ENCODE measurements at regions not wholly inside any gene's neighbourhood (a gene's known extent, or its start where the extent isn't known, plus 50 kb on each side); places are given as distances from the start of the nearest gene placed in this dataset.
"Not testable (repeated sequence)": the region's sequence is repeated elsewhere in the genome, so short reads cannot be mapped to it uniquely, and the experiment has no call there.

DNA sequence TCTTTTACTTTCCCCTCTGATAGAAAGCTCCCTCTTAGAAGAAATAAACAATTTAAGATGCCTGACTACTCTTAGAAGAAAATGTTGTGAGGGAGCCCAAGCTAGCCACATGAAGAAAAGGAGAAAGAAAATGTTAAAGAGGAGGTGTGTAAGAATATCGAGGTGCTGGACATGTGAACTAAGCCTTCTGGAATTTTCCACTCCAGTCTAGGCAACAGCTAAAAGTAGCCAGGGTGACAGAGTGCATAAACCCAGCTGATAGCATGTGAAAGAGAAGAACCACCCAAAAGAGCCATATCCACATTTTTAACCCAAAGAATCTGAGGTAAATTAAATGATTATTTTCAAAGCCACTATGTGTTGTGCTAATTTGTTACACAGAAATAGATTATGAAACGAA lies 1690.6 kb upstream of the LRRTM3 start:
- Histone ChIP-seq H3K27ac (ENCODE audit: low read depth in 2 of 2, low read length in 1 of 2) (no peak overlapping the region), H3K4me1 (ENCODE audit: control insufficient read depth in 2 of 2, insufficient read depth in 2 of 2, low read length in 1 of 2) (no peaks in the 10 kb centered on the region), H3K27me3 (ENCODE audit: control insufficient read depth in 1 of 2, insufficient read depth in 2 of 2, low read length in 2 of 2) (no peaks in the 10 kb centered on the region), H3K9me3 (ENCODE audit: control insufficient read depth in 2 of 2, insufficient read depth in 1 of 2, low read depth in 1 of 2, low read length in 1 of 2) (no peaks in the 10 kb centered on the region), H3K4me3 (ENCODE audit: low read depth in 1 of 2, low read length in 2 of 2) (no peak overlapping the region), H3K36me3 (ENCODE audit: control insufficient read depth in 2 of 2, insufficient read depth in 2 of 2, low read length in 1 of 2) (no peaks in the 10 kb centered on the region)
- WGBS, 2 donors, result 53 to 63% methylated on average over 2 of the region's 2 CpGs

DNA sequence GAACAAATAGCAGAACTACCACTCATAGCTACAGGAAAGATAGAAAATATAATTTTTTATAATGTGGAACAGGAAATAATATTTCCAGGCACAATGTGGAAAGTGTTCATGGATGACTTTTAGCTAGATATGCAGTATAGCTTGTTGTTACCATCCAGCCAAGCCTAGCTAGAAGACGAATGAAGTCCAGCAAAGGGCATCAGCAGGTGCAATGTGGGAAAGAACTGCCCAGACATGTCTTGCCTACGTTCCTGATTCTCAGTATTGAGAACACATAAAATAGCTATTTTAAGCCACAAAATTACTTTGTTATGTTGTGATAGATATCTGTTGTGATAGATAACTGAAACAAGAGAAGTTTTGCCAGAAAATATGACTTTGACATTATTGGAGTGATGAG lies 1690.0 kb upstream of the LRRTM3 start:
- Histone ChIP-seq H3K4me1 (ENCODE audit: control insufficient read depth in 2 of 2, insufficient read depth in 2 of 2, low read length in 1 of 2) (no peaks in the 10 kb centered on the region), H3K9me3 (ENCODE audit: control insufficient read depth in 2 of 2, insufficient read depth in 1 of 2, low read depth in 1 of 2, low read length in 1 of 2) (no peaks in the 10 kb centered on the region), H3K4me3 (ENCODE audit: low read depth in 1 of 2, low read length in 2 of 2) (no peak overlapping the region), H3K36me3 (ENCODE audit: control insufficient read depth in 2 of 2, insufficient read depth in 2 of 2, low read length in 1 of 2) (no peaks in the 10 kb centered on the region), H3K27me3 (ENCODE audit: control insufficient read depth in 1 of 2, insufficient read depth in 2 of 2, low read length in 2 of 2) (no peaks in the 10 kb centered on the region), H3K27ac (ENCODE audit: low read depth in 2 of 2, low read length in 1 of 2) (no peak overlapping the region)
- 45 to 62% methylated on average over 2 of the region's 2 CpGs for WGBS, 2 donors

DNA sequence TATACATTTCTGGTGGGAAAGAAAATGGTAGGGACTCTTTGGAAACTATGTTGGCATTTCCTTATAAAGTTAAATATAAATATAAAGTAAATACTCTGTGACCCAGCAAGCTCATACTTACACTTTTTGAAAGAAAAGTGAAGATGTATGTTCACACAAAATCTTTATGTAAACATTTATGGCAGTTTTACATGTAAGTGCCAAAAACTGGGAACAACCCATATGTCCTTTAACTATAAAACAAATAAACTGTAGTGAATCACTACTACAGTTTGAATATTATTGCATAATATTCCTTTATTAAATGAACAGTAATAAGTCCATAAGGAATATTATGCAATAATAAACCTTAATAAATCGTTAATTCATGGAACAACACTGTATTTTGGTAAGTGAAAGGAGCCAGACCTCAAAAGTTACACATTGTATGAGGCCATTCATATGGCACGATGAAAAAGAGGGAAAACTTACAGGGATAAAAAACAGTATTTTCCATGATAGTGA lies 1660.3 kb upstream of the LRRTM3 start:
- Histone ChIP-seq H3K4me3 (ENCODE audit: low read depth in 1 of 2, low read length in 2 of 2) (no peak overlapping the region), H3K27ac (ENCODE audit: low read depth in 2 of 2, low read length in 1 of 2) (no peak overlapping the region), H3K36me3 (ENCODE audit: control insufficient read depth in 2 of 2, insufficient read depth in 2 of 2, low read length in 1 of 2) (no peaks in the 10 kb centered on the region), H3K4me1 (ENCODE audit: control insufficient read depth in 2 of 2, insufficient read depth in 2 of 2, low read length in 1 of 2) (no peaks in the 10 kb centered on the region), H3K27me3 (ENCODE audit: control insufficient read depth in 1 of 2, insufficient read depth in 2 of 2, low read length in 2 of 2) (no peaks in the 10 kb centered on the region), H3K9me3 (ENCODE audit: control insufficient read depth in 2 of 2, insufficient read depth in 1 of 2, low read depth in 1 of 2, low read length in 1 of 2) (no peaks in the 10 kb centered on the region)
- WGBS, 2 donors, result 58 to 62% methylated on average over 2 of the region's 2 CpGs

DNA sequence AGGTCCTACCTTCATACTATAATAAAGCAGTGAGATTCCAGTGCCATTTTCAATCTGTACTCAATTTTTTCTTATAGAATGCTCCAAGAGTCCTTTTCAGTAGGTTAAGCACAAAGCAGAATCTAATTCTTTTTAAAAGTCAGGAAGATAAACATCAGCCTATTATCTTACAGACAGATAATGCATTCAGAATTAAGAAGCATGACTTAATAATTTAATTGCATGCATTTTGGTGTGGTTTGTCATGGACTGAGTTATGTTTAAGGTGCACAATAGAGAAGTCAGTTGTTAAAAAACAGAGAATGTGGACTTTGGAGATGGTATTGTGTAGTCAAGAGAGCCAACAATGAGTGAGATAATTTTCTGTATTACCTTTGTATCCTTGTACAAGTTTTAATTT lies 1656.3 kb upstream of the LRRTM3 start:
- not testable (repeated sequence) for H3K27me3 ChIP-seq (ENCODE audit: control insufficient read depth in 1 of 2, insufficient read depth in 2 of 2, low read length in 2 of 2); H3K36me3 ChIP-seq (ENCODE audit: control insufficient read depth in 2 of 2, insufficient read depth in 2 of 2, low read length in 1 of 2); H3K27ac ChIP-seq (ENCODE audit: low read depth in 2 of 2, low read length in 1 of 2); H3K9me3 ChIP-seq (ENCODE audit: control insufficient read depth in 2 of 2, insufficient read depth in 1 of 2, low read depth in 1 of 2, low read length in 1 of 2); H3K4me1 ChIP-seq (ENCODE audit: control insufficient read depth in 2 of 2, insufficient read depth in 2 of 2, low read length in 1 of 2); H3K4me3 ChIP-seq (ENCODE audit: low read depth in 1 of 2, low read length in 2 of 2)

DNA sequence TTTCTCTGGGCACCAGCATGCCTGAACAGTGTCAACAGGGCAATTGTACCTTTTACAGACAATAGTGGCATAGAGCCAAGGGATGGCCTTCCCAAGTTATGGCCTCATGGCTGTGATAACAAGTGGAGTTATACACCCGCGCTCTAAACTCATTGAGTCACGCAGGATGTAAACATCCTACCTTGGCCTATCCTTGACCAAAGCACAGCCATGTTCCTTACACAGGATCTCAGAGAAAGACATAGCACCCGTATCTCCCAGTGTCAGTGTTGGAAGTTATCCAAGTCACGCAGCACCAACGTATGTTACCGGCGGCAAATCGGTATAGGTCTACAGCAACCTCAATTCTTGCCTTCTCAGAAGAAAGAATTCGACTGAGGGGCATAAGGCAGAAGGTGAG lies 1654.9 kb upstream of the LRRTM3 start:
- no peaks in the 10 kb centered on the region for H3K36me3 ChIP-seq (ENCODE audit: control insufficient read depth in 2 of 2, insufficient read depth in 2 of 2, low read length in 1 of 2)
- H3K27me3 ChIP-seq (ENCODE audit: control insufficient read depth in 1 of 2, insufficient read depth in 2 of 2, low read length in 2 of 2), result no peaks in the 10 kb centered on the region
- no peaks in the 10 kb centered on the region for H3K9me3 ChIP-seq (ENCODE audit: control insufficient read depth in 2 of 2, insufficient read depth in 1 of 2, low read depth in 1 of 2, low read length in 1 of 2)
- no peaks in the 10 kb centered on the region for H3K4me1 ChIP-seq (ENCODE audit: control insufficient read depth in 2 of 2, insufficient read depth in 2 of 2, low read length in 1 of 2)
- H3K27ac ChIP-seq (ENCODE audit: low read depth in 2 of 2, low read length in 1 of 2), result no peak overlapping the region
- 92 to 93% methylated on average over 10 of the region's 10 CpGs for WGBS, 2 donors
- no peak overlapping the region for H3K4me3 ChIP-seq (ENCODE audit: low read depth in 1 of 2, low read length in 2 of 2)

DNA sequence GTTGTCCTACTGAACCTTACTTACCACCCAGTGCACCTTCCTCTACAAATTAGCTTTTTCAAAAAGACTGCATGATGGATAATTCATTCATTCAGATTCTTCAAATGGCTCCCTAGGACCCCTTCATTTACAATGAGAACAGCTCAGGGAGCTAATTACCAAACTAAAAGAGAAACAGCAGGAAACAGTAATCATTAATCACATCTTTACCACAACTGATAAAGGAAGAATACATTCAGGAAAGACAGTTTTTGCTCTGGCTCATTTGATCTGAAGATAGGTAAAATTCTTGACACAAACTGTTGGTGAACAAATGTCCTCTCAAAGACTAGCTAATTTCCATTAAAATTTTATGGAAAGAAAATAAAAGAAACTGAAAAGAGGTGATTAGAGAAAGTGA lies 1652.7 kb upstream of the LRRTM3 start:
- Histone ChIP-seq H3K4me1 (ENCODE audit: control insufficient read depth in 2 of 2, insufficient read depth in 2 of 2, low read length in 1 of 2) (no peaks in the 10 kb centered on the region), H3K4me3 (ENCODE audit: low read depth in 1 of 2, low read length in 2 of 2) (no peak overlapping the region), H3K27me3 (ENCODE audit: control insufficient read depth in 1 of 2, insufficient read depth in 2 of 2, low read length in 2 of 2) (no peaks in the 10 kb centered on the region), H3K27ac (ENCODE audit: low read depth in 2 of 2, low read length in 1 of 2) (no peak overlapping the region), H3K9me3 (ENCODE audit: control insufficient read depth in 2 of 2, insufficient read depth in 1 of 2, low read depth in 1 of 2, low read length in 1 of 2) (no peaks in the 10 kb centered on the region), H3K36me3 (ENCODE audit: control insufficient read depth in 2 of 2, insufficient read depth in 2 of 2, low read length in 1 of 2) (no peaks in the 10 kb centered on the region)

DNA sequence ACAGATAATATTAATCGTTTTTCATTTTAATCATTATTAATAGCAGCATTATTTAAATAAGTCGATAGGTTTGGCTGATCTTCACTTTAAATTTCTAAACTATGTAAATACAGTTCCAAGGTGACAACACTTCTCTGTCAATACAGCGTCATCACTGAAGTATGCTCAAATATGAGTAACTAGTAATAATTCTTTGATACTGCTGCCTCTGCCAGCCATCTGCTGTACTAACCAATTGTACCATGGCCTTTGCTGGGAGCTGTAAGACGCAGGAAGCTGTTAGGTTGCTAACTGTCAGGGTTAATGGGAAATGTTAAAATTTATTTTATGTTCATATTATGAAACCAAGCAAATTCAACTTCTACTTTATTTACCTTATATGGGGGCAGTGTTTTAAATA lies 1650.5 kb upstream of the LRRTM3 start:
- peaks cover 5 to 6% of the 10 kb centered on the region in 2 donors for H3K9me3 ChIP-seq (ENCODE audit: control insufficient read depth in 2 of 2, insufficient read depth in 1 of 2, low read depth in 1 of 2, low read length in 1 of 2)
- H3K36me3 ChIP-seq (ENCODE audit: control insufficient read depth in 2 of 2, insufficient read depth in 2 of 2, low read length in 1 of 2), result no peaks in the 10 kb centered on the region
- no peaks in the 10 kb centered on the region for H3K4me1 ChIP-seq (ENCODE audit: control insufficient read depth in 2 of 2, insufficient read depth in 2 of 2, low read length in 1 of 2)
- H3K4me3 ChIP-seq (ENCODE audit: low read depth in 1 of 2, low read length in 2 of 2), result no peak overlapping the region
- no peaks in the 10 kb centered on the region for H3K27me3 ChIP-seq (ENCODE audit: control insufficient read depth in 1 of 2, insufficient read depth in 2 of 2, low read length in 2 of 2)
- no peak overlapping the region for H3K27ac ChIP-seq (ENCODE audit: low read depth in 2 of 2, low read length in 1 of 2)
- WGBS, 2 donors, result 53 to 69% methylated on average over 4 of the region's 4 CpGs

DNA sequence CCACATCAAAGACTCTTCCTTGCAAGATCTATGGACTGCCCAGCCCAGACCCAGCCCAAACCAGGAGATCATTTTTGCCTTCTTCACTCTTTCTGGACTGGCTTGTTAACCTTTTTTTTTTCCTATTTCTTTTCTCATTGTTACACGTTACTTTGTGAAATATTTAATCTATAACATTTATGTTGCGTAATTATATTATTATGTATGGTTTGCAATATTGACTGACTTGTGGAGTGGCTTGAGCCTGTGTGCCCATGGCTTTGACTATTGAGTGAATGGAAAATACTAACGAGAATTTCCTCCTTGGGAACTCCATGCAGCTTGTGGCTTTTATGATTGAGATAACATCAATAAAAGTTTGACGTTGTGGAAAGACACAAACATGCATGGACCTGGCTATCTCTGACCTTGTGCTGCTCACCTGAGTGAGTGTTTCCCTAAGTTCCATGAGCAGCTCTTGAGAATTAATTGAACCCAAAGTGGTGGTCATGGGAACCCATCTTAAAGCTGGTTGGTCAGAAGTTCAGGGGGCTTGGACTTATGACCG lies 1641.3 kb upstream of the LRRTM3 start:
- Histone ChIP-seq H3K4me3 (ENCODE audit: low read depth in 1 of 2, low read length in 2 of 2) (no peak overlapping the region), H3K27me3 (ENCODE audit: control insufficient read depth in 1 of 2, insufficient read depth in 2 of 2, low read length in 2 of 2) (no peaks in the 10 kb centered on the region), H3K4me1 (ENCODE audit: control insufficient read depth in 2 of 2, insufficient read depth in 2 of 2, low read length in 1 of 2) (no peaks in the 10 kb centered on the region), H3K36me3 (ENCODE audit: control insufficient read depth in 2 of 2, insufficient read depth in 2 of 2, low read length in 1 of 2) (no peaks in the 10 kb centered on the region), H3K9me3 (ENCODE audit: control insufficient read depth in 2 of 2, insufficient read depth in 1 of 2, low read depth in 1 of 2, low read length in 1 of 2) (peaks cover 0 to 3% of the 10 kb centered on the region in 2 donors), H3K27ac (ENCODE audit: low read depth in 2 of 2, low read length in 1 of 2) (no peak overlapping the region)
- WGBS, 2 donors, result 82 to 85% methylated on average over 5 of the region's 5 CpGs

DNA sequence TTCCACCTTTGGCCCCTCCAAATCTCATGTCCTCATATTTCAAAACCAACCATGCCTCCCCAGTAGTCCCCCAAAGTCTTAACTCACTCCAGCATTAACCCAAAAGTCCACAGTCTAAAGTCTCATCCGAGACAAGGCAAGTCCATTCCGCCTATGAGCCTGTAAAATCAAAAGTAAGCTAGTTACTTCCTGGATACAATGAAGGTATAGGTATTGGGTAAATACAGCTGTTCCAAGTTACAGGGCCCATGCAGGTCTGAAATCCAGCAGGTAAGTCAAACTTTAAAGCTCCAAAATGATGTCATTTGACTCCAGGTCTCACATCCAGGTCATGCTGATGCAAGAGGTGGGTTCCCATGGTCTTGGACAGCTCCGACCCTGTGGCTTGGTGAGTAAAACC lies 1640.1 kb upstream of the LRRTM3 start:
- H3K36me3 ChIP-seq (ENCODE audit: control insufficient read depth in 2 of 2, insufficient read depth in 2 of 2, low read length in 1 of 2); H3K4me1 ChIP-seq (ENCODE audit: control insufficient read depth in 2 of 2, insufficient read depth in 2 of 2, low read length in 1 of 2); H3K9me3 ChIP-seq (ENCODE audit: control insufficient read depth in 2 of 2, insufficient read depth in 1 of 2, low read depth in 1 of 2, low read length in 1 of 2); H3K27me3 ChIP-seq (ENCODE audit: control insufficient read depth in 1 of 2, insufficient read depth in 2 of 2, low read length in 2 of 2); H3K27ac ChIP-seq (ENCODE audit: low read depth in 2 of 2, low read length in 1 of 2); H3K4me3 ChIP-seq (ENCODE audit: low read depth in 1 of 2, low read length in 2 of 2): not testable (repeated sequence)
- WGBS, 2 donors, result 75 to 87% methylated on average over 3 of the region's 3 CpGs

DNA sequence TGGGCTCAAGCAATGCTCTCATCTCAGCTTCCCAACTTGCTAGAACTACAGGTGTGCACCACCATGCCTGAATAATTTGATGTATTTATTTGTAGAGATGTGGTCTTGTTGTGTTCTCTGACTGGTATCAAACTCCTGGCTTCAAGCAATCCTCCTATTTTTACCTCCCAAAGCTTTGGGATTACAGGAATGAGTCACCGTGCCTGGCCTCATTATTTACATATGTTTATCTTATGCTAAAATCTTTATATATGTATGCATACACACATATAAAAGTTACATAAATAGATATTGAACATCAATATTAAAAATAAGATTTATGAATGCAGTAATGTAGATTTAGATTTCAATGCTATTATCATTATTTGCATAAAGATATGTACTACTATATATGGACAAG lies 1634.5 kb upstream of the LRRTM3 start:
- no peak overlapping the region for H3K27ac ChIP-seq (ENCODE audit: low read depth in 2 of 2, low read length in 1 of 2)
- H3K9me3 ChIP-seq (ENCODE audit: control insufficient read depth in 2 of 2, insufficient read depth in 1 of 2, low read depth in 1 of 2, low read length in 1 of 2), result no peaks in the 10 kb centered on the region
- no peaks in the 10 kb centered on the region for H3K27me3 ChIP-seq (ENCODE audit: control insufficient read depth in 1 of 2, insufficient read depth in 2 of 2, low read length in 2 of 2)
- H3K4me3 ChIP-seq (ENCODE audit: low read depth in 1 of 2, low read length in 2 of 2), result no peak overlapping the region
- WGBS, 2 donors, result 75 to 80% methylated on average over 1 of the region's 1 CpG
- no peaks in the 10 kb centered on the region for H3K4me1 ChIP-seq (ENCODE audit: control insufficient read depth in 2 of 2, insufficient read depth in 2 of 2, low read length in 1 of 2)
- no peaks in the 10 kb centered on the region for H3K36me3 ChIP-seq (ENCODE audit: control insufficient read depth in 2 of 2, insufficient read depth in 2 of 2, low read length in 1 of 2)

Measured in esophagus (tissue), 2 donors.